IMR-90 (cell line): ENCODE measurements at regions not wholly inside any gene's neighbourhood (a gene's known extent, or its start where the extent isn't known, plus 50 kb on each side); places are given as distances from the start of the nearest gene placed in this dataset.

ENCODE experiments used
- ATAC-seq: fragments of 200-7000 bp; cut with Tn5 transposase; 2 replicates; pipeline ENCODE4 v1.9.1; 2020; ENCODE audit warnings: low read depth, mild to moderate bottlenecking, moderate library complexity
- BruUV-seq: library from RNA; stranded (reverse); fragments of 400-500 nt; replicated peaks from 2 replicates; lab custom pipeline; 2021; lab: Mats Ljungman, UMichigan
- CTCF ChIA-PET: fragments of 300-600 bp; formaldehyde crosslinking; extraction: SDS; loops from one replicate; lab custom pipeline; 2021; ENCODE audit warnings: antibody characterized with exemption; lab: Yijun Ruan, JAX
- POLR2A ChIA-PET: fragments of 300-600 bp; sonication (Branson Sonifier 250); formaldehyde crosslinking; loops from one replicate; lab custom pipeline; 2022; ENCODE audit warnings: antibody characterized with exemption; ENCODE audit not compliant: unreplicated experiment; lab: Charles Lee
- DNase-seq: peaks from one replicate; pipeline ENCODE4 v3.0.0; 2013
- H2AFZ ChIP-seq: replicated peaks from 2 replicates; pipeline ENCODE3; 2013; ENCODE audit warnings: low read length, mild to moderate bottlenecking; ENCODE audit not compliant: poor library complexity
- H2AK5ac ChIP-seq: 2 replicates; pipeline ENCODE4 v1.6.1; 2013; ENCODE audit warnings: low read depth, low read length, inconsistent platforms
- H2AK9ac ChIP-seq: replicated peaks from 2 replicates; pipeline ENCODE3; 2013; ENCODE audit warnings: mild to moderate bottlenecking, low read depth, low read length, moderate library complexity; ENCODE audit not compliant: poor library complexity
- H2BK120ac ChIP-seq: 2 replicates; pipeline ENCODE4 v1.6.1; 2013; ENCODE audit warnings: low read depth, low read length, inconsistent platforms
- H2BK15ac ChIP-seq: 3 replicates; pipeline ENCODE4 v1.6.1; 2013; ENCODE audit warnings: low read depth, low read length, inconsistent platforms
- H2BK20ac ChIP-seq: 2 replicates; pipeline ENCODE4 v1.6.1; 2013; ENCODE audit warnings: low read depth, mild to moderate bottlenecking, inconsistent platforms, low read length, moderate library complexity
- H2BK5ac ChIP-seq: 2 replicates; pipeline ENCODE4 v1.6.1; 2013; ENCODE audit warnings: mild to moderate bottlenecking, low read depth, low read length, inconsistent platforms; ENCODE audit not compliant: poor library complexity, severe bottlenecking
- H3K14ac ChIP-seq: replicated peaks from 2 replicates; pipeline ENCODE4 v1.6.1; 2013; ENCODE audit warnings: low read depth, low read length, inconsistent platforms
- H3K18ac ChIP-seq: 2 replicates; pipeline ENCODE4 v1.6.1; 2013; ENCODE audit warnings: low read depth, low read length, control low read depth
- H3K23ac ChIP-seq: 2 replicates; pipeline ENCODE4 v1.6.1; 2013; ENCODE audit warnings: low read depth, low read length, inconsistent platforms
- H3K27ac ChIP-seq: 2 replicates; pipeline ENCODE4 v1.5.1; 2013; ENCODE audit warnings: mild to moderate bottlenecking, control low read depth, low read length; ENCODE audit not compliant: insufficient read depth
- H3K27me3 ChIP-seq: 2 replicates; pipeline ENCODE4 v1.6.1; 2013; ENCODE audit warnings: low read length; ENCODE audit not compliant: control insufficient read depth, insufficient read depth
- H3K36me3 ChIP-seq: 2 replicates; pipeline ENCODE4 v1.6.1; 2013; ENCODE audit warnings: low read length, mixed read lengths; ENCODE audit not compliant: control insufficient read depth, insufficient read depth
- H3K4ac ChIP-seq: 2 replicates; pipeline ENCODE4 v1.6.1; 2013; ENCODE audit warnings: low read depth, low read length, inconsistent platforms
- H3K4me1 ChIP-seq: 2 replicates; pipeline ENCODE4 v1.6.1; 2013; ENCODE audit warnings: low read length, mixed read lengths; ENCODE audit not compliant: control insufficient read depth, insufficient read depth
- H3K4me2 ChIP-seq: 2 replicates; pipeline ENCODE4 v1.6.1; 2013; ENCODE audit warnings: low read depth, mild to moderate bottlenecking, control low read depth, low read length, moderate library complexity
- H3K4me3 ChIP-seq: 2 replicates; pipeline ENCODE4 v1.5.1; 2013; ENCODE audit warnings: low read depth, mild to moderate bottlenecking, control low read depth, low read length, moderate library complexity; ENCODE audit not compliant: insufficient read depth
- H3K56ac ChIP-seq: 2 replicates; pipeline ENCODE4 v1.6.1; 2013; ENCODE audit warnings: low read length, inconsistent platforms; ENCODE audit not compliant: insufficient read depth; ENCODE audit errors: extremely low read depth
- H3K79me1 ChIP-seq, 2 experiments: 2 replicates each; pipeline ENCODE4 v1.6.1; 2013; ENCODE audit warnings: low read length in 2 of 2, inconsistent platforms in 1 of 2, low read depth in 1 of 2
- H3K9ac ChIP-seq: 2 replicates; pipeline ENCODE4 v1.6.1; 2013; ENCODE audit warnings: low read depth, low read length, control low read depth
- H3K9me1 ChIP-seq: 2 replicates; pipeline ENCODE4 v1.6.1; 2013; ENCODE audit warnings: low read length, inconsistent platforms; ENCODE audit not compliant: insufficient read depth
- H3K9me3 ChIP-seq: 2 replicates; pipeline ENCODE4 v1.6.1; 2013; ENCODE audit warnings: low read length; ENCODE audit not compliant: control insufficient read depth, insufficient read depth
- H4K20me1 ChIP-seq: 2 replicates; pipeline ENCODE4 v1.6.1; 2013; ENCODE audit warnings: low read length, inconsistent platforms; ENCODE audit not compliant: insufficient read depth
- H4K5ac ChIP-seq: 2 replicates; pipeline ENCODE4 v1.6.1; 2013; ENCODE audit warnings: mild to moderate bottlenecking, low read depth, low read length, control low read depth
- H4K8ac ChIP-seq, 2 experiments: 2 replicates each; pipeline ENCODE4 v1.6.1; 2013; ENCODE audit warnings: low read depth in 2 of 2, low read length in 2 of 2, control low read depth in 1 of 2, inconsistent platforms in 1 of 2
- H4K91ac ChIP-seq: 2 replicates; pipeline ENCODE4 v1.6.1; 2013; ENCODE audit warnings: low read depth, low read length, inconsistent platforms; ENCODE audit not compliant: insufficient read depth
- ELK1 ChIP-seq: fragments of 150-350 bp; IDR thresholded peaks from 2 replicates; pipeline ENCODE4 v1.6.1; 2016; ENCODE audit warnings: low read depth, mild to moderate bottlenecking, low read length, moderate library complexity, borderline replicate concordance
- POLR2A ChIP-seq: IDR thresholded peaks from 2 replicates; pipeline ENCODE4 v1.6.1; 2012; ENCODE audit warnings: mild to moderate bottlenecking, low read depth, low read length
- RCOR1 ChIP-seq: IDR thresholded peaks from 2 replicates; pipeline ENCODE4 v1.6.1; 2012; ENCODE audit warnings: mild to moderate bottlenecking, low read length, improper control_type of control experiment; ENCODE audit not compliant: insufficient replicate concordance
- WGBS, 2 experiments: methylation state at CpG; one replicate each; pipeline versions ENCODE4 v1.1.5 to v1.1.7; 2013; ENCODE audit warnings: missing lambda C conversion rate in 2 of 2; ENCODE audit not compliant: insufficient read length in 1 of 2; ENCODE audit errors: extremely low coverage in 2 of 2; 5-methylcytosine and 5-hydroxymethylcytosine counted together
- dilution Hi-C: fragments of 300-500 bp; cut with HindIII; formaldehyde crosslinking; loops from one replicate; pipeline ENCODE4 v1.14.3; 2018; ENCODE audit warnings: low sequenced_read_pairs; ENCODE audit not compliant: unreplicated experiment
- in situ Hi-C: fragments of 300-500 bp; cut with MboI; formaldehyde crosslinking; loops from 3 replicates; pipeline ENCODE4 v1.14.3; 2019; ENCODE audit warnings: low sequenced_read_pairs, inconsistent platforms, mixed read lengths
- intact Hi-C: fragments of 100-400 bp; cut with micrococcal nuclease; formaldehyde crosslinking; loops from 2 replicates; pipeline ENCODE4 v1.10.0; 2022

GRCh38 chr5:163579729-163580128 lies 74.3 kb downstream of the MAT2B start:
- Histone ChIP-seq H2AK9ac (no peak overlapping the region), H3K9me1 (no peaks in the 10 kb centered on the region), H2BK15ac (no peak overlapping the region), H4K91ac (peak overlapping the region; percentile 26; the same call in 1 of the 2 replicates), H3K9ac (no peak overlapping the region), H3K18ac (no peak overlapping the region), H3K4me3 (no peak overlapping the region), H2BK120ac (no peak overlapping the region; the same call in 1 of the 2 replicates), H3K23ac (no peak overlapping the region), H4K5ac (no peak overlapping the region), H3K56ac (no peak overlapping the region), H2BK5ac (no peak overlapping the region), H2BK20ac (peak overlapping the region; percentile 17; the same call in 1 of the 2 replicates), H3K27me3 (no peaks in the 10 kb centered on the region), H2AK5ac (no peak overlapping the region), H3K27ac (no peak overlapping the region), H3K4me1 (no peaks in the 10 kb centered on the region; the same call in 1 of the 2 replicates), H3K4ac (no peak overlapping the region), H3K4me2 (no peak overlapping the region), H3K36me3 (no peaks in the 10 kb centered on the region), H4K8ac (no peak overlapping the region), H3K9me3 (no peaks in the 10 kb centered on the region; the same call in 1 of the 2 replicates), H3K14ac (no peak overlapping the region), H4K20me1 (no peaks in the 10 kb centered on the region), H2AFZ (no peak overlapping the region), H3K79me1 (no peaks in the 10 kb centered on the region)
- dilution Hi-C loops: no loop called here
- ChIA-PET CTCF (interaction anchor here (0.9 kb wide), 1 partner anchor 11 kb away, joined by 3 read pairs; no protein-coding TSS in a partner anchor), POLR2A (no interaction called here)
- TF ChIP-seq ELK1 (no peak), POLR2A (no peak), RCOR1 (no peak)
- WGBS, 2 experiments: no CpG with 5 or more reads among the region's 4 CpGs
- in situ Hi-C loops: no loop called here
- intact Hi-C loops: no loop called here
- no peak for DNase-seq
- BruUV-seq: no TSS peak
- ATAC-seq: no peak
